Stomach smooth muscle (tissue), 2 donors: ENCODE measurements at regions not wholly inside any gene's neighbourhood (a gene's known extent, or its start where the extent isn't known, plus 50 kb on each side); places are given as distances from the start of the nearest gene placed in this dataset.
"Not testable (repeated sequence)": the region's sequence is repeated elsewhere in the genome, so short reads cannot be mapped to it uniquely, and the experiment has no call there.

ENCODE experiments used
- H3K27ac ChIP-seq: one replicate; pipeline ENCODE4 v1.7.0; 2013; ENCODE audit warnings: mild to moderate bottlenecking, low read length, inconsistent platforms
- H3K27me3 ChIP-seq, 2 donors: one replicate each; pipeline ENCODE4 v1.7.0; 2013; ENCODE audit warnings: low read length in 2 of 2; ENCODE audit not compliant: insufficient read depth in 2 of 2, control insufficient read depth in 1 of 2
- H3K36me3 ChIP-seq, 2 donors: one replicate each; pipeline ENCODE4 v1.7.0; 2013; ENCODE audit warnings: low read length in 2 of 2; ENCODE audit not compliant: control insufficient read depth in 2 of 2, insufficient read depth in 2 of 2
- H3K4me1 ChIP-seq: one replicate; pipeline ENCODE4 v1.7.0; 2013; ENCODE audit warnings: low read length; ENCODE audit not compliant: control insufficient read depth, insufficient read depth
- H3K4me3 ChIP-seq, 2 donors: one replicate each; pipeline ENCODE4 v1.7.0; 2013; ENCODE audit warnings: low read length in 2 of 2
- H3K9ac ChIP-seq, 2 donors: one replicate each; pipeline ENCODE4 v1.7.0; 2013; ENCODE audit warnings: low read length in 2 of 2, mild to moderate bottlenecking in 1 of 2
- H3K9me3 ChIP-seq, 2 donors: one replicate each; pipeline ENCODE4 v1.7.0; 2013; ENCODE audit warnings: low read length in 2 of 2; ENCODE audit not compliant: control insufficient read depth in 2 of 2
- donor health status: healthy.
- donor health status: Pancreatic carcinoma.

DNA sequence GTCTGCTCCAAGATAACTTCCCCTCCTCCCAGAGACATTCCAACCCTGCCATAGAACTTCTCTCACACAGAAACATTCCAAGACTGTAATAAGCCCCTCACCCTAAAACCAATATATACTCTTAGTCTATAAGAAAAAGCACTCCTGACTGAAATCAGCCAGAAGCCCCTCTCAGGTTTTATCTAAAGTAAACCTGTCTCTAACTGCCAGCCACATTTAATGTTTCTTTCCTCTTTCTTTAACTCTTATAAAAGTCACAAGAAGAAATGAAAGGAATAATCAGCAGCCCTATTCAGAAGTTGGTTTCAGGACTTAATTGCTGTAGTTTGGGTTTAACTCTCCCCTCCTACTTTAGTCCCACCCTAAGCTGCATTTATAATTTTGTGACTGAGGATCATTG is 165.0 kb upstream of the ZCCHC13 start:
- H3K4me3 ChIP-seq: no peak overlapping the region

DNA sequence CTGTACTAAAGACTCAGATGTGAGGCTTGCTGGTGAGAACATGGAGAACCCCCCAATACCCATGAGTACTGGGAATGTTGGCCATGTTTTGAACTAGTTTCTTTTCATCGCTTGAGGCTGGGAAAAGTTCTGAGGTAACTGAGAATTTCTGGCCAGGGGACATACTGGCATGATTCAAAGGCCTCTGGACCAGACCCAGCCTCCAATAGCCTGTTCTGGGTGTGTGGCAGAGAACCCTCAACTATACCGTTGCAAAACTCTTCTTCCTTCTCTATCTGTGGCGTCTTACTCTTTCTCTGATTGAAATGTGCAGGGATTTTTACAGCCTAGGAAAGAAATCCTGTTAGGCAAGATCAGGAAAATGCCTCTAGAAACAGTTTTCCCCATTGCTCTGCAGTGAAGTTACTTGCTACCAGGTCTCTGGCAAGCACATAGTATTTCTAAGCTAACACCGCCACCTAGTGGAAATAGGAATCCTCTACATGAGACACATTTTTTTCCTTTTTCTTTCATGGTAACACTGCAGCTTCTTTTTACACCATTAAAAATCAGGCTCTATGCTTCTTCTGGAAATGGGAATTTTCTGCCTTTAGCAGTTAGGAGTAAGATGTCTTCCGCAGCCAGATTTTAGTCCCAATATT is 170.7 kb upstream of the ZCCHC13 start:
- peaks cover 6% of the 10 kb centered on the region for H3K4me1 ChIP-seq
- peaks cover 0 to 6% of the 10 kb centered on the region in 2 donors for H3K27me3 ChIP-seq
- H3K27ac ChIP-seq: no peak overlapping the region
- H3K4me3 ChIP-seq: no peak overlapping the region
- no peaks in the 10 kb centered on the region for H3K9me3 ChIP-seq
- peaks cover 0 to 4% of the 10 kb centered on the region in 2 donors for H3K36me3 ChIP-seq
- H3K9ac ChIP-seq: no peak overlapping the region

More for the DNA sequence above, 165.0 kb upstream of the ZCCHC13 start:
- H3K27ac ChIP-seq: no peak overlapping the region
- H3K9ac ChIP-seq: no peak overlapping the region
- peaks cover 0 to 4% of the 10 kb centered on the region in 2 donors for H3K27me3 ChIP-seq
- no peaks in the 10 kb centered on the region for H3K36me3 ChIP-seq
- no peaks in the 10 kb centered on the region for H3K4me1 ChIP-seq
- no peaks in the 10 kb centered on the region for H3K9me3 ChIP-seq

DNA sequence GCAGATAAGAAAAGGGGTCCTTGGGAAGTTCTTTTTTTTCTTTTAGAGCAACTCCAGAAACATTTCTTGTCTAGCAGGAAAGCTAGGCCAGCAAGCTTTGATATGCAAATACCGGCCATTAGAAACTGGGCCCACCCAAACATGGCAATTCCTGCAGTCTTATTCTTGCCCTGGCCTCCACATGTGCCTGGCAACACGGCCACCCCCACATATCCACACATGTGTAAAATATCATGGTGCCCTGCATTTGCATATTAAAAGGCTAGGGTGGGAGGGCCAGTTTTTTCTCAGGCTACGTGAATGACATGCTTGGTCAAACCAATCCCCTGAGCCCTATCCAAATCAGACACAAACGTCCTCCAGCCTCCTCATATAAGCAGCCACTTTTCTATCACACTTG is 171.7 kb upstream of the ZCCHC13 start:
- Histone ChIP-seq H3K27ac (no peak overlapping the region), H3K4me3 (no peak overlapping the region), H3K27me3 (peaks cover 0 to 4% of the 10 kb centered on the region in 2 donors), H3K9me3 (no peaks in the 10 kb centered on the region), H3K4me1 (peaks cover 6% of the 10 kb centered on the region), H3K36me3 (peaks cover 0 to 4% of the 10 kb centered on the region in 2 donors), H3K9ac (no peak overlapping the region)

DNA sequence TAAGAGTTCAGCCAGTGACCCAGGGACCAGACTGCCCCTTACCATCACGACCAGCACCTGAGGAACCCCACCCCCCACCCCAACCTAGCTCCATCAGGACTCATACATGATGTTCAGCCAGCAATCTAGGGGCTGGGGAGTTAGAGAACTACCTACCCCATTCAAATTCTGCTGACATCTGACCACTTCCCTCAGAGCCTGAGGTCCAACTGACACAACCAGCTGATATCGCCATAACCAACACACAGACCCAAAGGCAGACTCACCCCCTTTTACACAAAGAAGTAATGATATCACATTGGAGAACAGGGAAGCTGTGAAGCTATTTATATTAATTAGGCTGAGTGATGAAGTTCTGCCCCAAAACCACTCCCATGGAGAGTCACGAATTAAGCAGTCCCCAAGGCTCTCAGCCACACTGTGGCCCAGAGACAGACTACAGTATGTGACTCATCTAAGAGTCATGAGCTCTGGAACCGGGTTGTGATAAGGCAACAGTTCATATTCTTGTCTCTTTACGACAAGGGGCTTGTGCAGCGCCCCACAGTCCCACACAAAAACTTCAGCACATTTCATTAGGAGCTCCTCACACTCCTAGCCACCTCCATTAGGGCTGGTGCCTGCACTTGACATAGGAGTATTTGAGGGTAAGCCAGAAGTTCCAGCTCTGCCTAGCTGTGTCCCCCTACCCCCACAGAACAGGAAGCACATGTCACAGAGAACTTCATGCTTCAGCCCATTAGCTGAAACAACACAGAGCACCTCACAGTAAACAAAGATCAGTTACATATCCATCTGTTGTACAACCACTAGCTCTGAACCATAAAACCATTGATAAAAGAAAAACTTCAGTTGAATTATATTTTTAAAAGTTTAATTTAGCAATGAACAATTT is 184.7 kb upstream of the ZCCHC13 start:
- Histone ChIP-seq H3K4me3 (no peak overlapping the region), H3K9me3 (no peaks in the 10 kb centered on the region), H3K36me3 (peaks cover 0 to 4% of the 10 kb centered on the region in 2 donors), H3K4me1 (peaks cover 4% of the 10 kb centered on the region), H3K27me3 (no peaks in the 10 kb centered on the region), H3K27ac (no peak overlapping the region), H3K9ac (no peak overlapping the region)

DNA sequence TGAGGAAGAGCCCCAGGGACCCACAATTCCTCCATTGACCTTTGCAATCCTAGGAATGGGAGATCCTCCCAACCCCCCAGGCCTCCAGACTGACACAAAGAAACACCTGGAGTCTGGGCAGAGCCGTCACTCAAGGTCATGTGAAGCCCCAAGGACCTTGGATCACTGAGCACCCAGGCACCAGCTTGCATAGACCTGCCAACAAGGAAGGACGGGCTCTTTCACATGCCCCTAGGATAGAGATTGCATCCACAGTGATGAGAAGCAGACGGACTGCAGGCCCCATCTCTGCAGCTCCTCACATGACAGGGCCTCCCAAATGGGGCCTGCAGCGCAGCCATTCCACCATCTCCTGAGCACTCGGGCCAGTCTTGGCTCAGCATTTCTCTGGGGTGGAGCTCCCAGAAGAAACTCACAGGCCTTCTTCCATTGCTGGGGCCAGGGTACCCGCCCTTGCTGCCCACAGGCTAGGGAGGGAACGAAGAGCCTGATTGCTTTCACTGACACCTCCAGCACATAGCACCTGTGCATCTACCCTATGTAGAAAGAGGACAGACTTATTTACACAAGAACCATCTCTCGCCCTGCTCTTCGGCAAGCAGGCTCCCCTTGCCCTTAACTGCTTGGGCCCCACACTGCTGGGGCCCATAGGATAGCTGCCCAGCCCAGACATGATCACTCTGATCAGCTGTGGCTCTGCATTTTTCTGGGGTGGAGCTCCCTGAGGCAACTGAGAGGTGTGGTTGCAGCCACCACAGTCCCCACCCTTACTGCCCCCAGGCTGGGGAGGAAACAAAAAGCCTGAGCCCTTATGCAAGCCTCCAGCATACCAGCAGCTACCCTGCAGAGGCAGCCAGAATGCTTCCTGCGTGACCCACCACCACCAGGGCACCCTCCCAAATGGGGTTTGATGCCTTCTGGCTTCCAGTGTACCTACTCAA is 185.7 kb upstream of the ZCCHC13 start:
- Histone ChIP-seq H3K4me3 (no peak overlapping the region), H3K27me3 (no peaks in the 10 kb centered on the region), H3K9ac (no peak overlapping the region), H3K27ac (no peak overlapping the region), H3K4me1 (peaks cover 4% of the 10 kb centered on the region), H3K9me3 (no peaks in the 10 kb centered on the region), H3K36me3 (peaks cover 0 to 4% of the 10 kb centered on the region in 2 donors)

DNA sequence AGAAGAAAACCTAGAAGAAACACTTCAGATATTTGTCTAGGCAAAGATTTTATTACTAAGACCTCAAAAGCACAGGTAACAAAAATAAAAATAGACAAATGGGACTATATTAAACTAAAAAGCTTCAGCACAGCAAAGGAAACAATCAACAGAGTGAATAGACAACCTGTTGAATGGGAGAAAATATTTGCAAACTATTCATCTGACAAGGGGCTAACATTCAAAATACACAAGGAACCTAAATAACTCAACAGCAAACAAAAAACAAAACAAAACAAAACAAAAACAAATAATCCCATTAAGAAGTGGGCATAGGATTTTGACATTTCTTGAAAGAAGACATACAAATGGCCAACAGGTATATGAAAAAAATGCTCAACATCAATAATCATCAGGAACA is 192.7 kb upstream of the ZCCHC13 start:
- H3K36me3 ChIP-seq: no peaks in the 10 kb centered on the region
- H3K27me3 ChIP-seq: no peaks in the 10 kb centered on the region
- H3K4me3 ChIP-seq: no peak overlapping the region
- H3K27ac ChIP-seq: no peak overlapping the region
- H3K4me1 ChIP-seq: no peaks in the 10 kb centered on the region
- H3K9ac ChIP-seq: no peak overlapping the region
- no peaks in the 10 kb centered on the region for H3K9me3 ChIP-seq

DNA sequence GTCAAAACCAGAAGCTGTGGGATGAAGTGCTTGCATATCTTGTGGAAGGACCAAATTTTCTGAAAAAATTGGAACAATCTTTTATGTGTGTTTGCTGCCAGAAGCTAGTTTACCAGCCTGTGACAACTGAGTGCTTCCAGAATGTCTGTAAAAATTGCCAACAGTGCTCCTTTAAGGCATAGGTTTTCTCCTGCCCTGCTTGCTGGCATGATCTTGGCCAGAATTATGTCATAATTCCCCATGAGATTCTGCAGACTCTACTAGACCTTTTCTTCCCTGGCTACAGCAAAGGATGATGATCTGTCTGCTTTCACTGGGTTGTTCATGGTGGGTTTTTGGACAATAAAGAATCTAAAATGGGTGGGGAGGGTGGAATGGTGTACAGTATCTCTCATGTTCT is 196.3 kb upstream of the ZCCHC13 start:
- H3K36me3 ChIP-seq: no peaks in the 10 kb centered on the region
- peaks cover 0 to 5% of the 10 kb centered on the region in 2 donors for H3K9me3 ChIP-seq
- H3K4me3 ChIP-seq: no peak overlapping the region
- no peak overlapping the region for H3K27ac ChIP-seq
- peaks cover 0 to 7% of the 10 kb centered on the region in 2 donors for H3K27me3 ChIP-seq
- H3K4me1 ChIP-seq: no peaks in the 10 kb centered on the region
- H3K9ac ChIP-seq: no peak overlapping the region

DNA sequence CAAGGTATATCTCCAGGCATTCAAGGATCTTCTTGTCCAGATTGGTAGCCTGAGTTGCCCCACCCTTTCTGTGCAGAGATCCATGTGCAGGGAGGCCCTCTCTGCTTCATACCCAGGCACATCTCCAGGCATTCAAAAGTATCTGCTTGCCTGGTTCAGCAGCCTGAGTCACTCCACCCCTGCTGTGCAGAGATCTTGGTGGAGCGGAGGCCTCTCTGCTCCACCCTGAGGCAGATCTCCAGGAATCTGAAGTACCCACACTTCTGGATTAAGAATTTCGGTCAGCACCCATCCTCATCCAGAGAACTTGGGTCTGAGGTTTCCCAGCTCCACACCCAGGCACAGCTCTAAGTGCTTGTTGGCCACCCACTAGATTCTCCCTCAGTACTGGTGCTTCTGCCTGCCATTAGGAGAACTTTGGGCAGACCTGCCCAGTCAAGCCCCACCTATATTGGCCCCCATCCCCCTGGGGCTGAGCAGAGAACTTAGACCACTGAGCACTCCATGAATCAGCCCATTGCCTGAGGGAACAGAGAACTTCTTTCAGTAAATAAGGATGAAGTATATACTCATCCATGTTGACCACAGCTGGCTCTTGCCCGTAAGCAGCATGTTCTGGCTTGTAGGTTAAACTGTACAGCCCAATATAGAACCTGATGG is 199.5 kb upstream of the ZCCHC13 start:
- Histone ChIP-seq H3K4me3 (no peak overlapping the region), H3K27me3 (peaks cover 0 to 7% of the 10 kb centered on the region in 2 donors), H3K4me1 (no peaks in the 10 kb centered on the region), H3K27ac (no peak overlapping the region), H3K36me3 (no peaks in the 10 kb centered on the region), H3K9ac (no peak overlapping the region), H3K9me3 (peaks cover 0 to 5% of the 10 kb centered on the region in 2 donors)

DNA sequence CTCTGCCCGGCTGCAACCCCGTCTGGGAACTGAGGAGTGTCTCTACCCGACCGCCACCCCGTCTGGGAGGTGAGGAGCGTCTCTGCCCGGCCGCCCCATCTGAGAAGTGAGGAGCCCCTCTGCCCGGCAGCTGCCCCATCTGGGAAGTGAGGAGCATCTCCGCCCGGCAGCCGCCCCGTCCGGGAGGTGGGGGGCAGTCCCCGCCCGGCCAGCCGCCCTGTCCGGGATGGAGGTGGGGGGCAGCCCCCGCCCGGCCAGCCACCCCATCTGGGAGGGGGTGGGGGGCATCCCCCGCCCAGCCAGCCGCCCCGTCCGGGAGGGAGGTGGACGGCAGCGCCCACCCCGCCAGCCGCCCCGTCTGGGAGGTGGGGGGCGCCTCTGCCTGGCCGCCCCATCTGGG is 205.6 kb upstream of the ZCCHC13 start:
- H3K9ac ChIP-seq, H3K27ac ChIP-seq, H3K27me3 ChIP-seq, H3K36me3 ChIP-seq, H3K9me3 ChIP-seq, H3K4me3 ChIP-seq, H3K4me1 ChIP-seq: not testable (repeated sequence)

DNA sequence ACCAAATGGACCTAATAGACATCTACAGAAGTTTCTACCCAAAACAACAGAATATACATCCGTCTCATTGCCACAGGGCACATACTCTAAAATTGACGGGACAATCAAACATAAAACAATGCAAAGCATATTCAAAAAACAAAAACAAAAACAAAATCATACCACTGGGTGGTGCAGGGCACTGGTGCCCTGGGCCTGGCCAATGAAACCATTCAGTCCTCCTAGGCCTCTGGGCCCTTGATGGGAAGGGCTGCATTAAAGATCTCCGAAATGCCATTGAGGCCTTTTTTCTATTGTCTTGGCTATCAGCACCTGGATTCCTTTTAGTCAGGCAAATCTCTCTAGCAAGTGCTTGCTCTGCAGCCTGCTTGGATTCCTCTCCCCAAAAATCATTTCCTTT is 213.9 kb upstream of the ZCCHC13 start:
- no peak overlapping the region for H3K27ac ChIP-seq
- peaks cover 0 to 5% of the 10 kb centered on the region in 2 donors for H3K27me3 ChIP-seq
- H3K4me1 ChIP-seq: no peaks in the 10 kb centered on the region
- no peak overlapping the region for H3K4me3 ChIP-seq
- peaks cover 0 to 2% of the 10 kb centered on the region in 2 donors for H3K9me3 ChIP-seq
- no peaks in the 10 kb centered on the region for H3K36me3 ChIP-seq
- no peak overlapping the region for H3K9ac ChIP-seq
